Hepatocyte (in vitro differentiated cells): ENCODE measurements at regions not wholly inside any gene's neighbourhood (a gene's known extent, or its start where the extent isn't known, plus 50 kb on each side); places are given as distances from the start of the nearest gene placed in this dataset.

ENCODE experiments used
- DNase-seq: peaks from one replicate; pipeline ENCODE4 v3.0.0-alpha.2; 2016; ENCODE audit warnings: low spot score
- H2AFZ ChIP-seq: fragments of 200-600 bp; sonication (generic); 2 replicates; pipeline ENCODE4 v1.6.0; 2016; ENCODE audit warnings: antibody characterized with exemption, mild to moderate bottlenecking
- H3K27ac ChIP-seq: fragments of 200-600 bp; sonication (generic); 2 replicates; pipeline ENCODE4 v1.5.1; 2016; ENCODE audit warnings: mild to moderate bottlenecking
- H3K27me3 ChIP-seq: fragments of 200-600 bp; sonication (generic); 2 replicates; pipeline ENCODE4 v1.6.1; 2016
- H3K36me3 ChIP-seq: fragments of 200-600 bp; sonication (generic); replicated peaks from 2 replicates; pipeline ENCODE4 v1.5.1; 2016; ENCODE audit warnings: low read depth; ENCODE audit not compliant: insufficient read depth
- H3K4me1 ChIP-seq: fragments of 200-600 bp; sonication (generic); 2 replicates; pipeline ENCODE4 v1.5.1; 2016; ENCODE audit warnings: mild to moderate bottlenecking, moderate library complexity; ENCODE audit not compliant: insufficient read depth
- H3K4me2 ChIP-seq: fragments of 200-600 bp; sonication (generic); 2 replicates; pipeline ENCODE4 v1.6.0; 2016
- H3K4me3 ChIP-seq: fragments of 200-600 bp; sonication (generic); 2 replicates; pipeline ENCODE4 v1.5.1; 2016; ENCODE audit warnings: mild to moderate bottlenecking
- H3K79me2 ChIP-seq: fragments of 200-600 bp; sonication (generic); 2 replicates; pipeline ENCODE4 v1.6.0; 2017; ENCODE audit warnings: mild to moderate bottlenecking
- H3K9me2 ChIP-seq: fragments of 200-600 bp; sonication (generic); replicated peaks from 2 replicates; pipeline ENCODE4 v1.6.0; 2017; ENCODE audit warnings: mild to moderate bottlenecking; ENCODE audit not compliant: insufficient read depth
- H3K9me3 ChIP-seq: fragments of 200-600 bp; sonication (generic); 2 replicates; pipeline ENCODE4 v1.5.1; 2016; ENCODE audit warnings: low read depth, mild to moderate bottlenecking
- H4K20me1 ChIP-seq: fragments of 200-600 bp; sonication (generic); 2 replicates; pipeline ENCODE4 v1.6.0; 2016; ENCODE audit warnings: mild to moderate bottlenecking; ENCODE audit not compliant: insufficient read depth, poor library complexity, severe bottlenecking
- EZH2 ChIP-seq: fragments of 200-600 bp; sonication (generic); IDR thresholded peaks from 2 replicates; pipeline ENCODE4 v1.6.1; 2016; ENCODE audit warnings: antibody characterized with exemption, mild to moderate bottlenecking, borderline replicate concordance
- EZH2phosphoT487 ChIP-seq: fragments of 200-600 bp; sonication (generic); IDR thresholded peaks from one replicate; pipeline ENCODE4 v1.6.1; 2018; ENCODE audit warnings: antibody characterized with exemption, mild to moderate bottlenecking, low read depth, moderate library complexity; ENCODE audit not compliant: unreplicated experiment, severe bottlenecking
- WGBS: methylation state at CpG from one replicate; pipeline ENCODE4 v1.1.6; 2016; ENCODE audit warnings: low lambda C conversion rate; ENCODE audit errors: missing lambda C conversion rate; 5-methylcytosine and 5-hydroxymethylcytosine counted together
- TF ChIP-seq, protein P1 (sequence below): fragments of 200-600 bp; sonication (generic); IDR thresholded peaks from 2 replicates; pipeline ENCODE4 v1.5.1; 2016; ENCODE audit warnings: antibody characterized with exemption, mild to moderate bottlenecking; ENCODE audit not compliant: poor library complexity

GRCh38 chr15:87123676-87124382, 1044.2 kb downstream of the AGBL1 start:
- WGBS: 93% methylated on average over 27 of the region's 27 CpGs
- Histone ChIP-seq H2AFZ (no peak overlapping the region), H4K20me1 (no peaks in the 10 kb centered on the region), H3K79me2 (no peaks in the 10 kb centered on the region), H3K27me3 (no peaks in the 10 kb centered on the region), H3K9me3 (no peaks in the 10 kb centered on the region), H3K4me3 (no peak overlapping the region), H3K4me2 (no peak overlapping the region), H3K36me3 (no peaks in the 10 kb centered on the region), H3K4me1 (no peaks in the 10 kb centered on the region), H3K27ac (no peak overlapping the region), H3K9me2 (no peaks in the 10 kb centered on the region)
- no peak for DNase-seq
- TF ChIP-seq, protein P1, sequence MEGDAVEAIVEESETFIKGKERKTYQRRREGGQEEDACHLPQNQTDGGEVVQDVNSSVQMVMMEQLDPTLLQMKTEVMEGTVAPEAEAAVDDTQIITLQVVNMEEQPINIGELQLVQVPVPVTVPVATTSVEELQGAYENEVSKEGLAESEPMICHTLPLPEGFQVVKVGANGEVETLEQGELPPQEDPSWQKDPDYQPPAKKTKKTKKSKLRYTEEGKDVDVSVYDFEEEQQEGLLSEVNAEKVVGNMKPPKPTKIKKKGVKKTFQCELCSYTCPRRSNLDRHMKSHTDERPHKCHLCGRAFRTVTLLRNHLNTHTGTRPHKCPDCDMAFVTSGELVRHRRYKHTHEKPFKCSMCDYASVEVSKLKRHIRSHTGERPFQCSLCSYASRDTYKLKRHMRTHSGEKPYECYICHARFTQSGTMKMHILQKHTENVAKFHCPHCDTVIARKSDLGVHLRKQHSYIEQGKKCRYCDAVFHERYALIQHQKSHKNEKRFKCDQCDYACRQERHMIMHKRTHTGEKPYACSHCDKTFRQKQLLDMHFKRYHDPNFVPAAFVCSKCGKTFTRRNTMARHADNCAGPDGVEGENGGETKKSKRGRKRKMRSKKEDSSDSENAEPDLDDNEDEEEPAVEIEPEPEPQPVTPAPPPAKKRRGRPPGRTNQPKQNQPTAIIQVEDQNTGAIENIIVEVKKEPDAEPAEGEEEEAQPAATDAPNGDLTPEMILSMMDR: no peak
- TF ChIP-seq EZH2 (no peak), EZH2phosphoT487 (no peak)

DNA sequence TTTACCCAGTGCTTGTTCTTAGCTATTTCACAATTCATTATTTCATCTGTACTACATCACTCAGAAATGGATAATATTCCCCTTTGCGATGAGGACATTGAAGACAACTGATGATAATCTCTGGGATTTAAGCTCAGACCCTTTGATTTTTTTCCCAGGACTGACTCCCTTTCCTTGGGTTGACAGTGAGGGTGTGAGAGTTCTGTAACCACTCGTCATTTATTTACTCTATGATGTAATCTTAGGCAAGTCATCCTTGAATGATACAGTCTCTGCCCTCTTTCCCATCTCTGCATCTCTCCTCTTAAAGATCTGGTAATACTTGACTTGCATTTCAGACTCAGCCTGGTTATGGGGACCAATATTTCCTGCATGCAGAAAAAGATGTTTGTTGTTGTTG, 1041.7 kb downstream of the AGBL1 start:
- H4K20me1 ChIP-seq: no peaks in the 10 kb centered on the region
- no peaks in the 10 kb centered on the region for H3K36me3 ChIP-seq
- 63% methylated on average over 2 of the region's 2 CpGs for WGBS
- no peak for DNase-seq
- no peak overlapping the region for H3K27ac ChIP-seq
- TF ChIP-seq EZH2phosphoT487: no peak
- no peak for TF ChIP-seq EZH2
- TF ChIP-seq, protein P1: no peak
- H3K27me3 ChIP-seq: no peaks in the 10 kb centered on the region
- no peaks in the 10 kb centered on the region for H3K79me2 ChIP-seq
- no peak overlapping the region for H3K4me3 ChIP-seq
- no peaks in the 10 kb centered on the region for H3K9me3 ChIP-seq
- H3K4me1 ChIP-seq: no peaks in the 10 kb centered on the region
- H3K4me2 ChIP-seq: no peak overlapping the region
- H3K9me2 ChIP-seq: no peaks in the 10 kb centered on the region
- H2AFZ ChIP-seq: no peak overlapping the region

GRCh38 chr15:87120555-87120954, 1040.9 kb downstream of the AGBL1 start:
- no peak for TF ChIP-seq EZH2phosphoT487
- no peak for TF ChIP-seq EZH2
- TF ChIP-seq, protein P1: no peak
- DNase-seq: no peak
- no peaks in the 10 kb centered on the region for H3K27me3 ChIP-seq
- H3K9me3 ChIP-seq: no peaks in the 10 kb centered on the region
- H3K4me3 ChIP-seq: no peak overlapping the region
- H3K9me2 ChIP-seq: no peaks in the 10 kb centered on the region
- H2AFZ ChIP-seq: no peak overlapping the region
- H3K36me3 ChIP-seq: no peaks in the 10 kb centered on the region
- no peaks in the 10 kb centered on the region for H3K4me1 ChIP-seq
- H3K27ac ChIP-seq: no peak overlapping the region
- no peaks in the 10 kb centered on the region for H4K20me1 ChIP-seq
- H3K4me2 ChIP-seq: no peak overlapping the region
- H3K79me2 ChIP-seq: no peaks in the 10 kb centered on the region

GRCh38 chr15:87118846-87119245, 1039.2 kb downstream of the AGBL1 start:
- Histone ChIP-seq H3K4me3 (no peak overlapping the region), H3K9me2 (no peaks in the 10 kb centered on the region), H3K4me2 (no peak overlapping the region), H3K79me2 (no peaks in the 10 kb centered on the region), H3K27ac (no peak overlapping the region), H3K36me3 (no peaks in the 10 kb centered on the region), H3K4me1 (no peaks in the 10 kb centered on the region), H4K20me1 (no peaks in the 10 kb centered on the region), H3K27me3 (no peaks in the 10 kb centered on the region), H2AFZ (no peak overlapping the region), H3K9me3 (no peaks in the 10 kb centered on the region)
- no peak for DNase-seq
- no peak for TF ChIP-seq EZH2phosphoT487
- TF ChIP-seq EZH2: no peak
- TF ChIP-seq, protein P1: no peak
- 90% methylated on average over 4 of the region's 4 CpGs for WGBS
